ENCODE measurements at regions not wholly inside any gene's neighbourhood (a gene's known extent, or its start where the extent isn't known, plus 50 kb on each side); places are given as distances from the start of the nearest gene placed in this dataset.
A peak's percentile ranks its signal among the peaks of the same experiment; 100 is the strongest.
"Not testable (repeated sequence)": the region's sequence is repeated elsewhere in the genome, so short reads cannot be mapped to it uniquely, and the experiment has no call there.

DNA sequence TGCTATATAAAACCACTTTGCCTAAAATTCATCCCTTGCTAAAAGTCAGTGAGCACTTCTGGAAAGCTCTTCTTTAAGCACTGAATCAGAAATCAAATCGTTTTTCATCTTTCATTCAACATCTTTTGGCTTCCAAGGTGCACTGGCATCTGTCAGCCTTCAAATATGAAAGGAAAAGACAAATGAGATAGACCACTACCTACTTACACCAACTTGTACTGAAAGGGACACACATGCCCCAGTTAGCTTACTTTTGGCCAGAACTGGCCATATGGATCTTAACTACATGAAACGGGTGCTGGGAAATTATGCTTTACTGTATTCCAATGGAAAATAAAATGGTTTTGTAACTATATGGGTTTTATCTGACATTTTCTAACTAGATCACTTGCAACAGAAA, 332.0 kb upstream of the ARPP21 start:
- no peak overlapping the region for H2AK5ac ChIP-seq (ENCODE audit: low read length, severe bottlenecking)
- no peak overlapping the region for H3K18ac ChIP-seq (ENCODE audit: low read depth in 1 of 2, low read length in 2 of 2)
- no peak overlapping the region for H4K91ac ChIP-seq (ENCODE audit: low read length)
- H4K8ac ChIP-seq (ENCODE audit: low read length), result no peak overlapping the region
- H3K9ac ChIP-seq (ENCODE audit: low read length), result no peak overlapping the region
- no peak overlapping the region for H2BK120ac ChIP-seq (ENCODE audit: low read depth, low read length)
- H3K27ac ChIP-seq (ENCODE audit: low read length, poor library complexity, severe bottlenecking), result no peak overlapping the region
- no peak overlapping the region for H2AFZ ChIP-seq (ENCODE audit: low read depth, low read length)
- H3K4me2 ChIP-seq (ENCODE audit: low read length, poor library complexity, severe bottlenecking), result no peak overlapping the region
- DNase-seq, result no peak
- H3K4me3 ChIP-seq (ENCODE audit: insufficient read depth in 1 of 2, low read depth in 1 of 2, low read length in 2 of 2), result no peak overlapping the region
- no peak overlapping the region for H3K14ac ChIP-seq (ENCODE audit: low read length in 2 of 2)
- WGBS, result 52% methylated on average over 1 of the region's 2 CpGs
- H3K23ac ChIP-seq (ENCODE audit: low read length in 2 of 2), result no peak overlapping the region
- H3K79me1 ChIP-seq (replicated peaks; ENCODE audit: low read length, poor library complexity, severe bottlenecking), result no peaks in the 10 kb centered on the region
- H3K36me3 ChIP-seq (ENCODE audit: control insufficient read depth in 1 of 2, insufficient read depth in 2 of 2, low read depth in 1 of 2, low read length in 2 of 2), result no peaks in the 10 kb centered on the region
- H3K9me3 ChIP-seq (ENCODE audit: control insufficient read depth, low read length), result no peaks in the 10 kb centered on the region
- no peak overlapping the region for H3K4ac ChIP-seq (ENCODE audit: low read depth in 1 of 2, low read length in 2 of 2)
- H2BK5ac ChIP-seq (ENCODE audit: low read depth, low read length, poor library complexity, severe bottlenecking), result no peak overlapping the region
- no peaks in the 10 kb centered on the region for H3K4me1 ChIP-seq (ENCODE audit: control insufficient read depth, insufficient read depth, low read depth, low read length)
- no peaks in the 10 kb centered on the region for H3K27me3 ChIP-seq (ENCODE audit: control insufficient read depth in 1 of 2, insufficient read depth in 1 of 2, low read length in 2 of 2)
- no peak overlapping the region for H2BK12ac ChIP-seq (ENCODE audit: low read length in 2 of 2)
- H2BK15ac ChIP-seq (ENCODE audit: low read depth, poor library complexity, severe bottlenecking), result no peak overlapping the region

DNA sequence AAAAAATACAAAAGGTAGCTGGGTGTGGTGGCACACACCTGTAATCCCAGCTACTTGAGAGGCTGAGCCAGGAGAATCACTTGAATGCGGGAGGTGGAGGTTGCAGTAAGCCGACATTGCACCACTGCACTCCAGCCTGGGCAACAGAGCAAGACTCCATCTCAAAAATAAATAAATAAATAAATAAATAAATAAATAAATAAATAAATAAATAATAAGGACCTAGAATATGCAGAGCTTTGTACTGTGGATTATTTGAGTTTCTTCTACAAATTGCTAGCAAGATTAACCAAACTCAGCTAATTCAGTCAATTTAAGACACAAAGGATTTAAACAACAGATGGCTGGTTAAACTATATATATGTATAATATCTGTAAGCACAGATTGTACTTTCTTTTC, 322.5 kb upstream of the ARPP21 start:
- H3K27me3 ChIP-seq (ENCODE audit: control insufficient read depth in 1 of 2, insufficient read depth in 1 of 2, low read length in 2 of 2); H4K8ac ChIP-seq (ENCODE audit: low read length); H3K4me1 ChIP-seq (ENCODE audit: control insufficient read depth, insufficient read depth, low read depth, low read length); H3K4me2 ChIP-seq (ENCODE audit: low read length, poor library complexity, severe bottlenecking); H2AK5ac ChIP-seq (ENCODE audit: low read length, severe bottlenecking); H2BK12ac ChIP-seq (ENCODE audit: low read length in 2 of 2); H3K4me3 ChIP-seq (ENCODE audit: insufficient read depth in 1 of 2, low read depth in 1 of 2, low read length in 2 of 2); H3K18ac ChIP-seq (ENCODE audit: low read depth in 1 of 2, low read length in 2 of 2); H2BK15ac ChIP-seq (ENCODE audit: low read depth, poor library complexity, severe bottlenecking); H3K36me3 ChIP-seq (ENCODE audit: control insufficient read depth in 1 of 2, insufficient read depth in 2 of 2, low read depth in 1 of 2, low read length in 2 of 2); H3K4ac ChIP-seq (ENCODE audit: low read depth in 1 of 2, low read length in 2 of 2); DNase-seq; H3K14ac ChIP-seq (ENCODE audit: low read length in 2 of 2); H3K9ac ChIP-seq (ENCODE audit: low read length); H3K27ac ChIP-seq (ENCODE audit: low read length, poor library complexity, severe bottlenecking); H3K79me1 ChIP-seq (replicated peaks; ENCODE audit: low read length, poor library complexity, severe bottlenecking); H3K23ac ChIP-seq (ENCODE audit: low read length in 2 of 2); H4K91ac ChIP-seq (ENCODE audit: low read length); H3K9me3 ChIP-seq (ENCODE audit: control insufficient read depth, low read length); H2BK5ac ChIP-seq (ENCODE audit: low read depth, low read length, poor library complexity, severe bottlenecking); H2AFZ ChIP-seq (ENCODE audit: low read depth, low read length); H2BK120ac ChIP-seq (ENCODE audit: low read depth, low read length): not testable (repeated sequence)
- WGBS, result no CpG with 5 or more reads among the region's 2 CpGs

DNA sequence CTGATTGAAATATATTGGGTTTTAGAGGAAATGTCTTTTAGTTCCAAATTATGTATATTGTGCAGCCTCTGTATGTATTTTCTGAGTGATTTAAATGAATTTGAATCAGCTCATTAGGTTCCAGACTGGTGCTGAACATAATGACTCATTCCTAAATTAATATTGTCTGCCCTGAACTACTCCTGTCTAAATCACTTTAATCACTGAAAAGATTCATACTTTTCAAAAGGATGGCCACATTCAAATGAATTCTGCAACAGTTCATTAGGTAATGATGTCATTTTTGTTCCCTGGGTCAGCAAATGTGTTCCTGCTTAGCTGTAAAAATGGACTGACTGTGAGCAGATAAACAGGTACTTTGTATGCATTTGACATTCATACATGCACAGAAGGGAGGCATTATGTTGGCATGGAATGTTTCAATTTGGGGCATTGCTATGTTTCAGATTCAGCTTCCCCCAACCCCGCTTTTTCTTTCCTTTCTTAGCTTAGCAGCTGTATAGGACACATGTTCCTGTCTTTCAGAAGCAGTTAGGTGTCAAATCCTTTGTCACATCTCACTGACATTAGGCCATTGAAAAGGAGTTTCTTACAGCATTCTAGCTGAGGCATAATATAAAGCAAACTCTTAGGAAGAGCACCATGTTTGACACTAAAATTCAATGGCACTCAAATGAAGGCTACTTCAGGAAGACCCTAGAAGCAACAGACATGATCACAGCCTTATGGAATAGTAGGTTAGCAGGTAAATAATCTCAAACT, 318.5 kb upstream of the ARPP21 start:
- Histone ChIP-seq H3K4me3 (ENCODE audit: insufficient read depth in 1 of 2, low read depth in 1 of 2, low read length in 2 of 2) (no peak overlapping the region), H2BK5ac (ENCODE audit: low read depth, low read length, poor library complexity, severe bottlenecking) (no peak overlapping the region), H3K79me1 (replicated peaks; ENCODE audit: low read length, poor library complexity, severe bottlenecking) (no peaks in the 10 kb centered on the region), H3K4me2 (ENCODE audit: low read length, poor library complexity, severe bottlenecking) (no peak overlapping the region), H2BK12ac (ENCODE audit: low read length in 2 of 2) (no peak overlapping the region), H3K4ac (ENCODE audit: low read depth in 1 of 2, low read length in 2 of 2) (no peak overlapping the region), H3K18ac (ENCODE audit: low read depth in 1 of 2, low read length in 2 of 2) (no peak overlapping the region), H3K36me3 (ENCODE audit: control insufficient read depth in 1 of 2, insufficient read depth in 2 of 2, low read depth in 1 of 2, low read length in 2 of 2) (no peaks in the 10 kb centered on the region), H2BK120ac (ENCODE audit: low read depth, low read length) (no peak overlapping the region), H4K8ac (ENCODE audit: low read length) (no peak overlapping the region), H3K23ac (ENCODE audit: low read length in 2 of 2) (no peak overlapping the region), H3K9ac (ENCODE audit: low read length) (no peak overlapping the region), H3K27ac (ENCODE audit: low read length, poor library complexity, severe bottlenecking) (no peak overlapping the region), H3K9me3 (ENCODE audit: control insufficient read depth, low read length) (peaks cover 10% of the 10 kb centered on the region), H3K27me3 (ENCODE audit: control insufficient read depth in 1 of 2, insufficient read depth in 1 of 2, low read length in 2 of 2) (no peaks in the 10 kb centered on the region), H2AK5ac (ENCODE audit: low read length, severe bottlenecking) (no peak overlapping the region), H3K4me1 (ENCODE audit: control insufficient read depth, insufficient read depth, low read depth, low read length) (peaks cover 2% of the 10 kb centered on the region), H3K14ac (ENCODE audit: low read length in 2 of 2) (no peak overlapping the region), H2BK15ac (ENCODE audit: low read depth, poor library complexity, severe bottlenecking) (no peak overlapping the region), H2AFZ (ENCODE audit: low read depth, low read length) (no peak overlapping the region), H4K91ac (ENCODE audit: low read length) (no peak overlapping the region)
- 63% methylated on average over 1 of the region's 1 CpG for WGBS
- no peak for DNase-seq

DNA sequence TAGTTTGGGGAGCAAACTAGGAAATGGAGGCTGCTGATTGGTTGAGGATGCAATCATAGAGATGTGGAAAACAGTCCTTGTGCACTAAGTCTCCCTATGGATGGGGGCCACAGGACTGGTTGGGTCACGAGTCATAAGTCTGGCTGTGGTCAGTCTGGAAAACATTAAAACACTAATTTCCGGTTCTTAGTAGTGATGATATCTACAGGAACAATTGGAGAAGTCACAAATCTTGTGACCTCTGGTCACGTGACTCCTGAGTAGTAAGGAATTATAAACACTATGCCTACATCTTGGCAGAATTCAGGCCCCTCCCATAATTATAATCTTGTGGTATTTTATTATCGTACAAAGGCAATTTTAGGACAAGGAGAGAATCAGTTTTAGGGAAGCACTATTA, 317.3 kb upstream of the ARPP21 start:
- Histone ChIP-seq H2BK5ac (ENCODE audit: low read depth, low read length, poor library complexity, severe bottlenecking) (no peak overlapping the region), H3K14ac (ENCODE audit: low read length in 2 of 2) (no peak overlapping the region), H2AK5ac (ENCODE audit: low read length, severe bottlenecking) (no peak overlapping the region), H3K4me1 (ENCODE audit: control insufficient read depth, insufficient read depth, low read depth, low read length) (peaks cover 2% of the 10 kb centered on the region), H3K18ac (ENCODE audit: low read depth in 1 of 2, low read length in 2 of 2) (no peak overlapping the region), H3K9ac (ENCODE audit: low read length) (no peak overlapping the region), H3K9me3 (ENCODE audit: control insufficient read depth, low read length) (peaks cover 13% of the 10 kb centered on the region), H3K4ac (ENCODE audit: low read depth in 1 of 2, low read length in 2 of 2) (no peak overlapping the region), H3K27me3 (ENCODE audit: control insufficient read depth in 1 of 2, insufficient read depth in 1 of 2, low read length in 2 of 2) (no peaks in the 10 kb centered on the region), H3K4me2 (ENCODE audit: low read length, poor library complexity, severe bottlenecking) (no peak overlapping the region), H4K8ac (ENCODE audit: low read length) (no peak overlapping the region), H2AFZ (ENCODE audit: low read depth, low read length) (no peak overlapping the region), H2BK12ac (ENCODE audit: low read length in 2 of 2) (no peak overlapping the region), H3K23ac (ENCODE audit: low read length in 2 of 2) (no peak overlapping the region), H3K79me1 (replicated peaks; ENCODE audit: low read length, poor library complexity, severe bottlenecking) (no peaks in the 10 kb centered on the region), H3K27ac (ENCODE audit: low read length, poor library complexity, severe bottlenecking) (peak overlapping the region; percentile 85), H3K36me3 (ENCODE audit: control insufficient read depth in 1 of 2, insufficient read depth in 2 of 2, low read depth in 1 of 2, low read length in 2 of 2) (no peaks in the 10 kb centered on the region), H4K91ac (ENCODE audit: low read length) (no peak overlapping the region), H2BK120ac (ENCODE audit: low read depth, low read length) (no peak overlapping the region), H2BK15ac (ENCODE audit: low read depth, poor library complexity, severe bottlenecking) (no peak overlapping the region), H3K4me3 (ENCODE audit: insufficient read depth in 1 of 2, low read depth in 1 of 2, low read length in 2 of 2) (no peak overlapping the region)
- WGBS, result 37% methylated on average over 3 of the region's 4 CpGs
- peak; percentile 71 for DNase-seq

Measured in mesenchymal stem cell (in vitro differentiated cells and primary cell).